GM23248 (cell line): ENCODE measurements at regions not wholly inside any gene's neighbourhood (a gene's known extent, or its start where the extent isn't known, plus 50 kb on each side); places are given as distances from the start of the nearest gene placed in this dataset.

Source experiments
- EZH2 ChIP-seq: fragments of 200-600 bp; sonication (generic); IDR thresholded peaks from 2 replicates; pipeline ENCODE4 v1.6.1; 2018; ENCODE audit warnings: antibody characterized with exemption, mild to moderate bottlenecking; ENCODE audit not compliant: insufficient read depth, poor library complexity, severe bottlenecking
- EZH2phosphoT487 ChIP-seq: fragments of 200-600 bp; sonication (generic); IDR thresholded peaks from 2 replicates; pipeline ENCODE4 v1.6.1; 2018; ENCODE audit warnings: antibody characterized with exemption, moderate library complexity, mild to moderate bottlenecking, low read depth; ENCODE audit not compliant: insufficient read depth

DNA sequence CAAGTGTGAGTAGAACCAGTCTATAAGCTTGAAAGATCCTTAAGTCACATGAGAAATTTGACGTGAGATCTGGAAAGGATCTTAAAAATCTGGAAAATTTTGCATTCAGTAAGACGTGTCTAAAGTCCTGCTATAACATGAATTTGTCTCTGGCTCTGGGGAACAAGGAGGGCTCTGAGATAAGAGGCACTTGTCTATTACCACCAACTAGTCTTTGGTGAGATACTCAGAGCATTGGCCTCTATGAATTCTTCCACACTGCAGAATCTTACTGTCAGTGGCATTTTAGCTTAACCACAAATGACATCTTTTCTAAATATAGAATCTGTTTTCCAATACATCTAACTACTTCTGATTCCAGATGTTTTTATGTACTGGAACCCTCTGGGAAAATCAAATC lies 1504.5 kb downstream of the DPP10 start:
- TF ChIP-seq EZH2phosphoT487 (no peak), EZH2 (no peak)
